Mesenchymal stem cell (in vitro differentiated cells and primary cell): ENCODE measurements at regions not wholly inside any gene's neighbourhood (a gene's known extent, or its start where the extent isn't known, plus 50 kb on each side); places are given as distances from the start of the nearest gene placed in this dataset. TPM values are rescaled to one million over a fixed set of nuclear protein-coding genes. Genes with fewer than 3 reads are reported as not detected.

Source experiments
- small RNA-seq: library from polyadenylated mRNA; stranded (forward); fragments of <200 nt; extraction: miRNeasy Mini kit (QIAGEN cat#:217004); gene quantifications from one replicate; pipeline ENCODE3, GENCODE V24; 2013; ENCODE audit warnings: low read depth

Small RNA genes lying in the stretch of these regions (small RNA-seq; reads per million reads assigned to genes)
- gene AC093767.1, result not detected
